ENCODE measurements at regions not wholly inside any gene's neighbourhood (a gene's known extent, or its start where the extent isn't known, plus 50 kb on each side); places are given as distances from the start of the nearest gene placed in this dataset.

DNA sequence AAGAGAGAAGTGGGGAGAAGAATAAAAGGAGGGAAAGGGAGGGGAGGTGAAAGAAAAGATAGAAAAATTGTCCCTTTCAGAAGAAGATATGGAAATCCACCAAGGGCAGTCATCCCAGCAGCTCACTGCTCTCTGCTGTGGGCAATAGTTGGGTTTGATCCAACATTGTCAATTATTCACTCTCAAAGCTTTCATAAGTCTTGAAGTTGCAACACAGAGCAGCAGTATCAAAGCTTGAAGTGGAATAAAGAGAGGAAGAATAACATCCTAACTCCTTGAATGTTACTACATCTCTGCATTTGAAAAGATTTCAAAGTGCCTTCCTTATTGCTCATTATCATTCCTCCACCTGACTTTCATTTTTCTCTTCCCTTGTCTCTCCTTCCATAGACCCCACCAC lies 62.3 kb upstream of the HHIP start:
- H3K27ac ChIP-seq (ENCODE audit: low read depth in 1 of 2, low read length in 2 of 2), result no peak overlapping the region
- no peaks in the 10 kb centered on the region for H3K36me3 ChIP-seq (ENCODE audit: control insufficient read depth in 4 of 4, insufficient read depth in 3 of 4, low read depth in 1 of 4, low read length in 3 of 4)
- no peaks in the 10 kb centered on the region for H3K9me3 ChIP-seq (ENCODE audit: control insufficient read depth in 4 of 4, low read length in 3 of 4)
- TF ChIP-seq, protein P1, sequence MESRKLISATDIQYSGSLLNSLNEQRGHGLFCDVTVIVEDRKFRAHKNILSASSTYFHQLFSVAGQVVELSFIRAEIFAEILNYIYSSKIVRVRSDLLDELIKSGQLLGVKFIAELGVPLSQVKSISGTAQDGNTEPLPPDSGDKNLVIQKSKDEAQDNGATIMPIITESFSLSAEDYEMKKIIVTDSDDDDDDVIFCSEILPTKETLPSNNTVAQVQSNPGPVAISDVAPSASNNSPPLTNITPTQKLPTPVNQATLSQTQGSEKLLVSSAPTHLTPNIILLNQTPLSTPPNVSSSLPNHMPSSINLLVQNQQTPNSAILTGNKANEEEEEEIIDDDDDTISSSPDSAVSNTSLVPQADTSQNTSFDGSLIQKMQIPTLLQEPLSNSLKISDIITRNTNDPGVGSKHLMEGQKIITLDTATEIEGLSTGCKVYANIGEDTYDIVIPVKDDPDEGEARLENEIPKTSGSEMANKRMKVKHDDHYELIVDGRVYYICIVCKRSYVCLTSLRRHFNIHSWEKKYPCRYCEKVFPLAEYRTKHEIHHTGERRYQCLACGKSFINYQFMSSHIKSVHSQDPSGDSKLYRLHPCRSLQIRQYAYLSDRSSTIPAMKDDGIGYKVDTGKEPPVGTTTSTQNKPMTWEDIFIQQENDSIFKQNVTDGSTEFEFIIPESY (IDR thresholded peaks at IDR 0.05), result no peak
- TF ChIP-seq JUND (IDR thresholded peaks at IDR 0.05) (no peak), EGR1 (IDR thresholded peaks at IDR 0.05; ENCODE audit: low read depth in 2 of 2) (no peak)
- TF ChIP-seq, protein P2, sequence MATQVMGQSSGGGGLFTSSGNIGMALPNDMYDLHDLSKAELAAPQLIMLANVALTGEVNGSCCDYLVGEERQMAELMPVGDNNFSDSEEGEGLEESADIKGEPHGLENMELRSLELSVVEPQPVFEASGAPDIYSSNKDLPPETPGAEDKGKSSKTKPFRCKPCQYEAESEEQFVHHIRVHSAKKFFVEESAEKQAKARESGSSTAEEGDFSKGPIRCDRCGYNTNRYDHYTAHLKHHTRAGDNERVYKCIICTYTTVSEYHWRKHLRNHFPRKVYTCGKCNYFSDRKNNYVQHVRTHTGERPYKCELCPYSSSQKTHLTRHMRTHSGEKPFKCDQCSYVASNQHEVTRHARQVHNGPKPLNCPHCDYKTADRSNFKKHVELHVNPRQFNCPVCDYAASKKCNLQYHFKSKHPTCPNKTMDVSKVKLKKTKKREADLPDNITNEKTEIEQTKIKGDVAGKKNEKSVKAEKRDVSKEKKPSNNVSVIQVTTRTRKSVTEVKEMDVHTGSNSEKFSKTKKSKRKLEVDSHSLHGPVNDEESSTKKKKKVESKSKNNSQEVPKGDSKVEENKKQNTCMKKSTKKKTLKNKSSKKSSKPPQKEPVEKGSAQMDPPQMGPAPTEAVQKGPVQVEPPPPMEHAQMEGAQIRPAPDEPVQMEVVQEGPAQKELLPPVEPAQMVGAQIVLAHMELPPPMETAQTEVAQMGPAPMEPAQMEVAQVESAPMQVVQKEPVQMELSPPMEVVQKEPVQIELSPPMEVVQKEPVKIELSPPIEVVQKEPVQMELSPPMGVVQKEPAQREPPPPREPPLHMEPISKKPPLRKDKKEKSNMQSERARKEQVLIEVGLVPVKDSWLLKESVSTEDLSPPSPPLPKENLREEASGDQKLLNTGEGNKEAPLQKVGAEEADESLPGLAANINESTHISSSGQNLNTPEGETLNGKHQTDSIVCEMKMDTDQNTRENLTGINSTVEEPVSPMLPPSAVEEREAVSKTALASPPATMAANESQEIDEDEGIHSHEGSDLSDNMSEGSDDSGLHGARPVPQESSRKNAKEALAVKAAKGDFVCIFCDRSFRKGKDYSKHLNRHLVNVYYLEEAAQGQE (IDR thresholded peaks at IDR 0.05), result no peak
- TF ChIP-seq, protein P3, sequence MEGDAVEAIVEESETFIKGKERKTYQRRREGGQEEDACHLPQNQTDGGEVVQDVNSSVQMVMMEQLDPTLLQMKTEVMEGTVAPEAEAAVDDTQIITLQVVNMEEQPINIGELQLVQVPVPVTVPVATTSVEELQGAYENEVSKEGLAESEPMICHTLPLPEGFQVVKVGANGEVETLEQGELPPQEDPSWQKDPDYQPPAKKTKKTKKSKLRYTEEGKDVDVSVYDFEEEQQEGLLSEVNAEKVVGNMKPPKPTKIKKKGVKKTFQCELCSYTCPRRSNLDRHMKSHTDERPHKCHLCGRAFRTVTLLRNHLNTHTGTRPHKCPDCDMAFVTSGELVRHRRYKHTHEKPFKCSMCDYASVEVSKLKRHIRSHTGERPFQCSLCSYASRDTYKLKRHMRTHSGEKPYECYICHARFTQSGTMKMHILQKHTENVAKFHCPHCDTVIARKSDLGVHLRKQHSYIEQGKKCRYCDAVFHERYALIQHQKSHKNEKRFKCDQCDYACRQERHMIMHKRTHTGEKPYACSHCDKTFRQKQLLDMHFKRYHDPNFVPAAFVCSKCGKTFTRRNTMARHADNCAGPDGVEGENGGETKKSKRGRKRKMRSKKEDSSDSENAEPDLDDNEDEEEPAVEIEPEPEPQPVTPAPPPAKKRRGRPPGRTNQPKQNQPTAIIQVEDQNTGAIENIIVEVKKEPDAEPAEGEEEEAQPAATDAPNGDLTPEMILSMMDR (IDR thresholded peaks at IDR 0.05; ENCODE audit: low read depth, low read length, missing input control), result no peak
- DNase-seq (ENCODE audit: low spot score), result no peak
- no peak overlapping the region for H3K9ac ChIP-seq (ENCODE audit: low read depth in 1 of 2, low read length in 2 of 2)
- no peaks in the 10 kb centered on the region for H3K27me3 ChIP-seq (ENCODE audit: control insufficient read depth in 4 of 4, insufficient read depth in 4 of 4, low read length in 3 of 4)
- no peak overlapping the region for H3K4me3 ChIP-seq (ENCODE audit: low read depth in 1 of 3, low read length in 3 of 3)
- peaks cover 2 to 20% (median 12%) of the 10 kb centered on the region in 4 donors for H3K4me1 ChIP-seq (ENCODE audit: control insufficient read depth in 4 of 4, insufficient read depth in 4 of 4, low read length in 3 of 4)

DNA sequence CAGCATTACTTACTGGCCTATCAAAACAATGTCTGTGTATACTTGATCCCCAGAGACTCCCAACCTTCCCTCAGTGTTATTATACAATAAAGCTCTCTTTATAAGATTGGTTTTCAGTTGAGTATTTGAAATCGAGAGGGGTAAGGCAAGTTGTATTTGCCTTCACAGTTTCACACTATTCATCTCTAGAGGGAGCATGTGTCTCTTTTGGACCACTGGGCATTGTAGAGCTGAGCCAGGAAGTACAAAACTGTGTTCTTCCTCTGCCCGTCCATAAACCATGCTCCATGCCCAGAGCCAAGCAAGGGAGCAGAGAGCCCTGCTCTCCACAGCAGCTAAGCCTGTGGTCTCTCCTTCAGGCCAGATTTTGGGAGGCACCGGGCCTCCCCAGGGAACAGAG lies 61.5 kb upstream of the HHIP start:
- no peak for DNase-seq (ENCODE audit: low spot score)
- Histone ChIP-seq H3K9me3 (ENCODE audit: control insufficient read depth in 4 of 4, low read length in 3 of 4) (no peaks in the 10 kb centered on the region), H3K27ac (ENCODE audit: low read depth in 1 of 2, low read length in 2 of 2) (no peak overlapping the region), H3K36me3 (ENCODE audit: control insufficient read depth in 4 of 4, insufficient read depth in 3 of 4, low read depth in 1 of 4, low read length in 3 of 4) (no peaks in the 10 kb centered on the region), H3K4me1 (ENCODE audit: control insufficient read depth in 4 of 4, insufficient read depth in 4 of 4, low read length in 3 of 4) (peaks cover 2 to 20% (median 12%) of the 10 kb centered on the region in 4 donors), H3K27me3 (ENCODE audit: control insufficient read depth in 4 of 4, insufficient read depth in 4 of 4, low read length in 3 of 4) (no peaks in the 10 kb centered on the region), H3K9ac (ENCODE audit: low read depth in 1 of 2, low read length in 2 of 2) (no peak overlapping the region), H3K4me3 (ENCODE audit: low read depth in 1 of 3, low read length in 3 of 3) (no peak overlapping the region)
- WGBS, result 70% methylated on average over 3 of the region's 3 CpGs
- TF ChIP-seq RAD21 (IDR thresholded peaks at IDR 0.05), result peak; percentile 27 to 37
- TF ChIP-seq SP1 (IDR thresholded peaks at IDR 0.05), result no peak

DNA sequence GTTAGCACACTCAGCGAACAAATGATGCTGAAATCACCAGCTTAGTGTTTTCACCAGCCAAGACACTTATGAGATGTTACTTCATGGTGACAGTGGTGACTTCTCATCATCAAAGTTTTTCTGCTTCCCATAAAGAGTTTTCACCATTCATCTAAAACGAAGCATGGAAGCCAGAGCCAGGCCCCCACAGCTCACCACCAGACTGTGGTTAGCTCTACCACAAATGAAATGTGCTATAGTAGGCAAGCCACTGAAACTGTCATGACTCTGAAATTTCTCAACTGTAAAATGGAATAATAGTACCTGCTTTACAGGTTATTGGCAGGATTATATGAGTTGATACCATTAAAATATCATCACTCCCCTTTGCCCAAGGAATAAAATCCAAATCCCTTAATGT lies 56.4 kb upstream of the HHIP start:
- 88% methylated on average over 2 of the region's 2 CpGs for WGBS
- Histone ChIP-seq H3K27me3 (ENCODE audit: control insufficient read depth in 4 of 4, insufficient read depth in 4 of 4, low read length in 3 of 4) (no peaks in the 10 kb centered on the region), H3K36me3 (ENCODE audit: control insufficient read depth in 4 of 4, insufficient read depth in 3 of 4, low read depth in 1 of 4, low read length in 3 of 4) (no peaks in the 10 kb centered on the region), H3K9ac (ENCODE audit: low read depth in 1 of 2, low read length in 2 of 2) (no peak overlapping the region), H3K9me3 (ENCODE audit: control insufficient read depth in 4 of 4, low read length in 3 of 4) (no peaks in the 10 kb centered on the region), H3K4me3 (ENCODE audit: low read depth in 1 of 3, low read length in 3 of 3) (no peak overlapping the region), H3K4me1 (ENCODE audit: control insufficient read depth in 4 of 4, insufficient read depth in 4 of 4, low read length in 3 of 4) (peaks cover 0 to 2% (median under 1%) of the 10 kb centered on the region in 4 donors), H3K27ac (ENCODE audit: low read depth in 1 of 2, low read length in 2 of 2) (no peak overlapping the region)
- no peak for DNase-seq (ENCODE audit: low spot score)
- TF ChIP-seq TAF1 (conservative IDR thresholded peaks at IDR 0.05) (no peak), HNF4A (conservative IDR thresholded peaks at IDR 0.05) (no peak), SP1 (IDR thresholded peaks at IDR 0.05) (no peak), FOXA1 (IDR thresholded peaks at IDR 0.05) (no peak), JUND (IDR thresholded peaks at IDR 0.05) (no peak)
- TF ChIP-seq, protein P4, sequence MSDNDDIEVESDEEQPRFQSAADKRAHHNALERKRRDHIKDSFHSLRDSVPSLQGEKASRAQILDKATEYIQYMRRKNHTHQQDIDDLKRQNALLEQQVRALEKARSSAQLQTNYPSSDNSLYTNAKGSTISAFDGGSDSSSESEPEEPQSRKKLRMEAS (IDR thresholded peaks at IDR 0.05), result no peak
- TF ChIP-seq, protein P1 (IDR thresholded peaks at IDR 0.05), result no peak
- TF ChIP-seq, protein P3 (IDR thresholded peaks at IDR 0.05; ENCODE audit: low read depth, low read length, missing input control), result no peak

Measured in liver (tissue), 8 donors.